Caco-2 (cell line): ENCODE measurements at regions not wholly inside any gene's neighbourhood (a gene's known extent, or its start where the extent isn't known, plus 50 kb on each side); places are given as distances from the start of the nearest gene placed in this dataset.

ENCODE experiments used
- BruUV-seq: library from RNA; stranded (reverse); fragments of 400-500 nt; replicated peaks from 2 replicates; lab custom pipeline; 2021; lab: Mats Ljungman, UMichigan
- CTCF ChIA-PET: fragments of 300-600 bp; sonication (Branson Sonifier 250); formaldehyde crosslinking; loops from one replicate; lab custom pipeline; 2022; ENCODE audit warnings: antibody characterized with exemption; lab: Charles Lee
- POLR2A ChIA-PET: fragments of 300-600 bp; sonication (Branson Sonifier 250); formaldehyde crosslinking; loops from one replicate; lab custom pipeline; 2022; ENCODE audit warnings: antibody characterized with exemption; lab: Charles Lee
- DNase-seq, 2 experiments: peaks; one replicate each; pipeline versions ENCODE4 v3.0.0 to v3.0.0-alpha.2; 2020 to 2022
- H3K27me3 ChIP-seq: replicated peaks from 2 replicates; pipeline ENCODE4 v1.6.0; 2011; ENCODE audit warnings: low read length; ENCODE audit not compliant: control insufficient read depth, insufficient read depth
- H3K36me3 ChIP-seq: 2 replicates; pipeline ENCODE4 v1.5.1; 2011; ENCODE audit warnings: low read length; ENCODE audit not compliant: control insufficient read depth, insufficient read depth
- H3K4me1 ChIP-seq: fragments of 250-450 bp; sonication (Bioruptor Pico); 2 replicates; pipeline ENCODE4 v1.5.1; 2020; ENCODE audit warnings: mild to moderate bottlenecking
- H3K4me3 ChIP-seq: 2 replicates; pipeline ENCODE4 v1.5.1; 2011; ENCODE audit warnings: low read depth, mild to moderate bottlenecking, control low read depth, low read length
- H3K9me3 ChIP-seq: fragments of 250-450 bp; sonication (Bioruptor Pico); 2 replicates; pipeline ENCODE4 v1.5.1; 2020; ENCODE audit warnings: mild to moderate bottlenecking, moderate library complexity
- H3K27ac Mint-ChIP-seq: one replicate; pipeline ENCODE4 v1.8.0; 2022; ENCODE audit warnings: mixed read lengths; ENCODE audit not compliant: unreplicated experiment
- H3K27me3 Mint-ChIP-seq: one replicate; pipeline ENCODE4 v1.8.0; 2022; ENCODE audit warnings: mixed read lengths; ENCODE audit not compliant: insufficient read depth, unreplicated experiment
- H3K36me3 Mint-ChIP-seq: one replicate; pipeline ENCODE4 v1.8.0; 2022; ENCODE audit warnings: mild to moderate bottlenecking, mixed read lengths; ENCODE audit not compliant: insufficient read depth, unreplicated experiment
- H3K4me1 Mint-ChIP-seq: one replicate; pipeline ENCODE4 v1.8.0; 2022; ENCODE audit warnings: low read depth, mixed read lengths; ENCODE audit not compliant: unreplicated experiment
- H3K4me3 Mint-ChIP-seq: one replicate; pipeline ENCODE4 v1.8.0; 2022; ENCODE audit warnings: mild to moderate bottlenecking, moderate library complexity, mixed read lengths; ENCODE audit not compliant: unreplicated experiment
- H3K9me3 Mint-ChIP-seq: one replicate; pipeline ENCODE4 v1.8.0; 2022; ENCODE audit warnings: mixed read lengths; ENCODE audit not compliant: unreplicated experiment
- CTCF ChIP-seq, 2 experiments: fragments of 200-600 bp in 1 of 2; IDR thresholded peaks; 1 replicate in 1 of 2; 2 replicates in 1 of 2; pipeline versions ENCODE4 v1.5.1 to v1.8.0; 2011 to 2022; ENCODE audit warnings: antibody characterized with exemption in 1 of 2, control low read depth in 1 of 2, inconsistent platforms in 1 of 2, low read depth in 1 of 2, low read length in 1 of 2, mild to moderate bottlenecking in 1 of 2, moderate library complexity in 1 of 2; ENCODE audit not compliant: insufficient read depth in 1 of 2, severe bottlenecking in 1 of 2, unreplicated experiment in 1 of 2
- intact Hi-C: fragments of 100-400 bp; cut with micrococcal nuclease; formaldehyde crosslinking; loops from one replicate; pipeline ENCODE4 v1.10.0; 2022; ENCODE audit not compliant: unreplicated experiment

DNA sequence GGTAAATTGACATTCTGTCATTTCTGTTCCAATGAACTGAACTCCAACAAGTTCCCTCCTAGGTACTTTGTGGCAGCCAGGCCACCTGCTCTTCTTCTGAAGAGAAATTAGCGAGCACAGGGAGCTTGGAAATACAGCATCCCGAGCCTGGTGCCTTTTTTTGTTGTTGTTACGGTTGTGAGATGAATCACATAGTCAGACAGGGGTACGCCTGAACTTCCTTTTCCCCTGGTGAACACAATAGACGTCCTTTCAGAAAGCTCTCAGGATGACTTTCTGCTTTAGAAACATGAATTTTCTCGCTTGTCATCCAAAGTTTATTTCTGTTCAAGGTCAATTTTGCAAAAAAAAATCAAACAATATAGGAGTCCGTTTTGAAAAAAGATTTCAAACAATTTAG is 53.9 kb upstream of the XYLT1 start:
- H3K36me3 ChIP-seq, result no peaks in the 10 kb centered on the region
- no TSS peak for BruUV-seq
- Mint-ChIP-seq H3K9me3 (peaks cover 4% of the 10 kb centered on the region), H3K4me1 (no peaks in the 10 kb centered on the region), H3K4me3 (no peak overlapping the region), H3K36me3 (peaks cover 6% of the 10 kb centered on the region), H3K27ac (no peak overlapping the region), H3K27me3 (no peaks in the 10 kb centered on the region)
- ChIA-PET CTCF (no interaction called here), POLR2A (no interaction called here)
- H3K4me3 ChIP-seq, result no peak overlapping the region
- no peaks in the 10 kb centered on the region for H3K27me3 ChIP-seq
- TF ChIP-seq CTCF (IDR thresholded peaks at IDR 0.05; ENCODE audit: insufficient read depth in 1 of 2, low read depth in 1 of 2, low read length in 1 of 2, severe bottlenecking in 1 of 2, unreplicated experiment in 1 of 2), result no peak
- intact Hi-C loops, result no loop called here
- H3K9me3 ChIP-seq, result no peaks in the 10 kb centered on the region
- H3K4me1 ChIP-seq, result no peaks in the 10 kb centered on the region
- DNase-seq, result no peak

- Histone ChIP-seq H3K36me3 (no peaks in the 10 kb centered on the region), H3K9me3 (no peaks in the 10 kb centered on the region), H3K4me3 (no peak overlapping the region), H3K27me3 (no peaks in the 10 kb centered on the region), H3K4me1 (no peaks in the 10 kb centered on the region)
- H3K27me3 Mint-ChIP-seq, result peaks cover 4% of the 10 kb centered on the region
- DNase-seq, result no peak
- H3K27ac Mint-ChIP-seq, result no peak overlapping the region
- no TSS peak for BruUV-seq
- ChIA-PET POLR2A (no interaction called here), CTCF (no interaction called here)
- peaks cover 1% of the 10 kb centered on the region for H3K36me3 Mint-ChIP-seq
- no peak for TF ChIP-seq CTCF (IDR thresholded peaks at IDR 0.05; ENCODE audit: insufficient read depth in 1 of 2, low read depth in 1 of 2, low read length in 1 of 2, severe bottlenecking in 1 of 2, unreplicated experiment in 1 of 2)
- intact Hi-C loops, result no loop called here
- H3K9me3 Mint-ChIP-seq, result no peaks in the 10 kb centered on the region
- H3K4me1 Mint-ChIP-seq, result no peaks in the 10 kb centered on the region
- no peak overlapping the region for H3K4me3 Mint-ChIP-seq
Observed at GRCh38 chr16:17520561-17520960, 49.8 kb upstream of the XYLT1 start.
